SK-N-SH treated with all-trans-retinoic acid at 6 μM for 48 hours (cell line): ENCODE measurements at regions not wholly inside any gene's neighbourhood (a gene's known extent, or its start where the extent isn't known, plus 50 kb on each side); places are given as distances from the start of the nearest gene placed in this dataset.

Source experiments
- ATAC-seq: fragments of 200-7000 bp; cut with Tn5 transposase; 3 replicates; pipeline ENCODE4 v1.9.1; 2020; ENCODE audit warnings: mild to moderate bottlenecking, moderate library complexity
- ARNTL ChIP-seq: fragments of 450-650 bp; formaldehyde crosslinking; IDR thresholded peaks from 2 replicates; pipeline ENCODE4 v1.5.0; 2020; ENCODE audit warnings: low read depth, mild to moderate bottlenecking, moderate library complexity, borderline replicate concordance
- BACH2 ChIP-seq: fragments of 250-450 bp; sonication (Bioruptor Pico); IDR thresholded peaks from 2 replicates; pipeline ENCODE4 v1.9.0; 2021; ENCODE audit warnings: mild to moderate bottlenecking, borderline replicate concordance
- CSDC2 ChIP-seq: fragments of 250-450 bp; sonication (Bioruptor Pico); IDR thresholded peaks from 2 replicates; pipeline ENCODE4 v1.5.0; 2020; ENCODE audit warnings: mild to moderate bottlenecking, moderate library complexity
- CSRNP3 ChIP-seq: fragments of 250-450 bp; sonication (Bioruptor Pico); IDR thresholded peaks from 2 replicates; pipeline ENCODE4 v1.5.1; 2021; ENCODE audit warnings: mild to moderate bottlenecking, moderate library complexity
- ESRRG ChIP-seq: fragments of 250-450 bp; sonication (Bioruptor Pico); IDR thresholded peaks from 2 replicates; pipeline ENCODE4 v1.6.1; 2021; ENCODE audit warnings: mild to moderate bottlenecking
- ISL1 ChIP-seq: fragments of 250-450 bp; sonication (Bioruptor Pico); IDR thresholded peaks from 2 replicates; pipeline ENCODE4 v2.1.2; 2022; ENCODE audit warnings: mild to moderate bottlenecking, moderate library complexity
- OSR1 ChIP-seq: fragments of 250-450 bp; sonication (Bioruptor Pico); IDR thresholded peaks from 2 replicates; pipeline ENCODE4 v1.8.0; 2022; ENCODE audit warnings: moderate library complexity, mild to moderate bottlenecking, inconsistent platforms
- PATZ1 ChIP-seq: fragments of 250-450 bp; sonication (Bioruptor Pico); IDR thresholded peaks from 2 replicates; pipeline ENCODE4 v1.8.0; 2020; ENCODE audit warnings: mild to moderate bottlenecking, moderate library complexity, borderline replicate concordance
- POU6F1 ChIP-seq: fragments of 250-450 bp; sonication (Bioruptor Pico); IDR thresholded peaks from 2 replicates; pipeline ENCODE4 v1.8.0; 2021; ENCODE audit warnings: low read depth, mild to moderate bottlenecking, moderate library complexity, borderline replicate concordance
- PPARA ChIP-seq: fragments of 250-450 bp; sonication (Bioruptor Pico); IDR thresholded peaks from 2 replicates; pipeline ENCODE4 v1.5.0; 2020; ENCODE audit warnings: mild to moderate bottlenecking, borderline replicate concordance
- RARB ChIP-seq: fragments of 250-450 bp; sonication (Bioruptor Pico); IDR thresholded peaks from 2 replicates; pipeline ENCODE4 v1.8.0; 2021; ENCODE audit warnings: mild to moderate bottlenecking, moderate library complexity
- SNAI2 ChIP-seq: fragments of 250-450 bp; sonication (Bioruptor Pico); IDR thresholded peaks from 2 replicates; pipeline ENCODE4 v1.5.0; 2020; ENCODE audit warnings: mild to moderate bottlenecking, moderate library complexity
- TCF4 ChIP-seq: fragments of 250-450 bp; sonication (Bioruptor Pico); IDR thresholded peaks from 2 replicates; pipeline ENCODE4 v1.8.0; 2021; ENCODE audit warnings: mild to moderate bottlenecking, moderate library complexity, borderline replicate concordance
- TSHZ2 ChIP-seq: fragments of 250-450 bp; sonication (Bioruptor Pico); IDR thresholded peaks from 2 replicates; pipeline ENCODE4 v1.5.0; 2020; ENCODE audit warnings: mild to moderate bottlenecking, moderate library complexity
- ZC3H10 ChIP-seq: fragments of 250-450 bp; sonication (Bioruptor Pico); IDR thresholded peaks from 2 replicates; pipeline ENCODE4 v1.5.1; 2021; ENCODE audit warnings: mild to moderate bottlenecking, moderate library complexity
- ZFP3 ChIP-seq: fragments of 250-450 bp; sonication (Bioruptor Pico); IDR thresholded peaks from 2 replicates; pipeline ENCODE4 v1.5.0; 2020; ENCODE audit warnings: mild to moderate bottlenecking, moderate library complexity
- ZFP30 ChIP-seq: fragments of 450-650 bp; formaldehyde crosslinking; IDR thresholded peaks from 2 replicates; pipeline ENCODE4 v1.5.0; 2022; ENCODE audit warnings: mild to moderate bottlenecking, moderate library complexity
- ZNF70 ChIP-seq: fragments of 450-650 bp; formaldehyde crosslinking; IDR thresholded peaks from 2 replicates; pipeline ENCODE4 v1.5.0; 2020; ENCODE audit warnings: mild to moderate bottlenecking, moderate library complexity
- ZNF8 ChIP-seq: fragments of 450-650 bp; formaldehyde crosslinking; IDR thresholded peaks from 2 replicates; pipeline ENCODE4 v1.5.0; 2020; ENCODE audit warnings: mild to moderate bottlenecking, moderate library complexity

- ATAC-seq = no peak
- TF ChIP-seq ESRRG (CRISPR knock-in tag) (no peak), ZC3H10 (CRISPR knock-in tag) (no peak), ZNF8 (CRISPR knock-in tag) (no peak)
Observed at GRCh38 chr18:41343808-41344207, 611.2 kb upstream of the PIK3C3 start.

- no peak for TF ChIP-seq RARB
- no peak for TF ChIP-seq PPARA (CRISPR knock-in tag)
- TF ChIP-seq CSDC2 (CRISPR knock-in tag) = no peak
- TF ChIP-seq ARNTL (CRISPR knock-in tag) = no peak
- no peak for TF ChIP-seq ZNF70 (CRISPR knock-in tag)
- TF ChIP-seq ZC3H10 (CRISPR knock-in tag) = no peak
- no peak for TF ChIP-seq ISL1 (CRISPR knock-in tag)
- TF ChIP-seq CSRNP3 (CRISPR knock-in tag) = no peak
- no peak for TF ChIP-seq PATZ1 (CRISPR knock-in tag)
- TF ChIP-seq SNAI2 (CRISPR knock-in tag) = no peak
- no peak for TF ChIP-seq ESRRG (CRISPR knock-in tag)
- no peak for TF ChIP-seq TSHZ2
- no peak for TF ChIP-seq OSR1
- no peak for TF ChIP-seq TCF4 (CRISPR knock-in tag)
- no peak for TF ChIP-seq POU6F1
- no peak for TF ChIP-seq ZFP30 (CRISPR knock-in tag)
- no peak for ATAC-seq
Observed at GRCh38 chr18:41338341-41338740, 616.7 kb upstream of the PIK3C3 start.

GRCh38 chr18:41331661-41332060 lies 623.4 kb upstream of the PIK3C3 start:
- TF ChIP-seq CSRNP3 (CRISPR knock-in tag) (no peak), ZFP3 (CRISPR knock-in tag) (no peak), POU6F1 (no peak), SNAI2 (CRISPR knock-in tag) (no peak)
- ATAC-seq = no peak

GRCh38 chr18:41326311-41326710 lies 628.7 kb upstream of the PIK3C3 start:
- ATAC-seq = no peak
- TF ChIP-seq CSRNP3 (CRISPR knock-in tag) = no peak
- TF ChIP-seq ZFP3 (CRISPR knock-in tag) = no peak
- TF ChIP-seq ZC3H10 (CRISPR knock-in tag) = no peak
- no peak for TF ChIP-seq BACH2
- no peak for TF ChIP-seq PATZ1 (CRISPR knock-in tag)
- TF ChIP-seq ESRRG (CRISPR knock-in tag) = no peak
